Smooth muscle cell (in vitro differentiated cells): ENCODE measurements at regions not wholly inside any gene's neighbourhood (a gene's known extent, or its start where the extent isn't known, plus 50 kb on each side); places are given as distances from the start of the nearest gene placed in this dataset.

Source experiments
- DNase-seq: peaks from one replicate; lab custom pipeline; 2025; ENCODE audit not compliant: unreplicated experiment; lab: John Stamatoyannopoulos, UW
- H2AFZ ChIP-seq: fragments of 200-600 bp; sonication (generic); 2 replicates; pipeline ENCODE4 v1.6.0; 2016; ENCODE audit warnings: antibody characterized with exemption, low read depth, mild to moderate bottlenecking
- H3F3A ChIP-seq: fragments of 200-600 bp; sonication (generic); 2 replicates; pipeline ENCODE4 v1.6.0; 2017; ENCODE audit warnings: antibody characterized with exemption, low read depth
- H3K27ac ChIP-seq: fragments of 200-600 bp; sonication (generic); 2 replicates; pipeline ENCODE4 v1.5.1; 2016; ENCODE audit warnings: low read depth, mild to moderate bottlenecking
- H3K27me3 ChIP-seq: fragments of 200-600 bp; sonication (generic); 2 replicates; pipeline ENCODE4 v1.6.1; 2016; ENCODE audit warnings: low read depth, mild to moderate bottlenecking
- H3K36me3 ChIP-seq: fragments of 200-600 bp; sonication (generic); 2 replicates; pipeline ENCODE4 v1.5.1; 2016; ENCODE audit warnings: low read depth
- H3K4me1 ChIP-seq: fragments of 200-600 bp; sonication (generic); 2 replicates; pipeline ENCODE4 v1.5.1; 2016; ENCODE audit warnings: low read depth
- H3K4me2 ChIP-seq: fragments of 200-600 bp; sonication (generic); 2 replicates; pipeline ENCODE4 v1.6.0; 2016; ENCODE audit warnings: mild to moderate bottlenecking
- H3K4me3 ChIP-seq: fragments of 200-600 bp; sonication (generic); 2 replicates; pipeline ENCODE4 v1.5.1; 2016; ENCODE audit warnings: mild to moderate bottlenecking
- H3K79me2 ChIP-seq: fragments of 200-600 bp; sonication (generic); 2 replicates; pipeline ENCODE4 v1.6.0; 2016; ENCODE audit warnings: low read depth, mild to moderate bottlenecking
- H3K9ac ChIP-seq: fragments of 200-600 bp; sonication (generic); 2 replicates; pipeline ENCODE4 v1.6.0; 2016; ENCODE audit warnings: low read depth
- H3K9me3 ChIP-seq: fragments of 200-600 bp; sonication (generic); replicated peaks from 2 replicates; pipeline ENCODE4 v1.5.1; 2016; ENCODE audit warnings: low read depth
- H4K20me1 ChIP-seq: fragments of 200-600 bp; sonication (generic); 2 replicates; pipeline ENCODE4 v1.6.0; 2016; ENCODE audit warnings: low read depth
- CTCF ChIP-seq: fragments of 200-600 bp; sonication (generic); IDR thresholded peaks from 2 replicates; pipeline ENCODE4 v1.5.1; 2017; ENCODE audit warnings: borderline replicate concordance, mild to moderate bottlenecking, antibody characterized with exemption; ENCODE audit not compliant: insufficient read depth, poor library complexity, severe bottlenecking
- WGBS: methylation state at CpG from one replicate; pipeline ENCODE4 v1.1.7; 2016; ENCODE audit warnings: low lambda C conversion rate; 5-methylcytosine and 5-hydroxymethylcytosine counted together

DNA sequence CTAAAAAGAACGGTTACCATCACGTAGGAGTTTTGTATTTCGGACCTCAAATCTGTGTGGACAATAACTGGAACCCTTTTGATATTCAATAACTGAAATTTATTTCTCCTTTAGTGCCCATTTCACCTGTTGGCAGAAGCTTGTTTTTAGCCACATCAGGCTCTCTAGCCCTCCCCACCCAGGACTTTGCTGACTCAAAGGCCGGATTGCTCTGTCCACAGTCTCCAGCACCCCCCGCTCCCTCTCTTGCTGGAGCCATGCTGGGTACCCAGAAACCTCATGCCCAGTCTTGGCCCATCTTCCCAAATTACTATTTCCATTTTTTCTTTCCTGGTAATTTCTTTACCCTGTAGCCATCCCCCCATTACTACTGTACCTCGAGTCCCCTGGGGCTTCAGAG is 55.8 kb upstream of the DUSP22 start:
- TF ChIP-seq CTCF = no peak
- no peaks in the 10 kb centered on the region for H3F3A ChIP-seq
- H2AFZ ChIP-seq = peak overlapping the region; percentile 84
- H3K79me2 ChIP-seq = no peaks in the 10 kb centered on the region
- WGBS = 84% methylated on average over 6 of the region's 6 CpGs
- H3K9ac ChIP-seq = no peak overlapping the region
- no peak for DNase-seq
- H4K20me1 ChIP-seq = no peaks in the 10 kb centered on the region
- H3K27ac ChIP-seq = no peak overlapping the region
- H3K36me3 ChIP-seq = no peaks in the 10 kb centered on the region
- no peaks in the 10 kb centered on the region for H3K9me3 ChIP-seq
- peaks cover 5% of the 10 kb centered on the region for H3K4me1 ChIP-seq
- H3K4me3 ChIP-seq = no peak overlapping the region
- H3K4me2 ChIP-seq = peak overlapping the region; percentile 68
- H3K27me3 ChIP-seq = peaks cover 2% of the 10 kb centered on the region

- Histone ChIP-seq H3K4me3 (no peak overlapping the region), H3K4me2 (no peak overlapping the region), H3K79me2 (no peaks in the 10 kb centered on the region), H3K9me3 (peaks cover 4% of the 10 kb centered on the region), H3K27ac (no peak overlapping the region), H3K36me3 (no peaks in the 10 kb centered on the region), H3K4me1 (peaks cover 5% of the 10 kb centered on the region), H4K20me1 (no peaks in the 10 kb centered on the region), H3K9ac (no peak overlapping the region), H3K27me3 (peaks cover 2% of the 10 kb centered on the region), H2AFZ (no peak overlapping the region), H3F3A (no peaks in the 10 kb centered on the region)
- 55% methylated on average over 3 of the region's 3 CpGs for WGBS
- DNase-seq = no peak
- no peak for TF ChIP-seq CTCF
Observed at GRCh38 chr6:240151-240550, 52.1 kb upstream of the DUSP22 start.

DNA sequence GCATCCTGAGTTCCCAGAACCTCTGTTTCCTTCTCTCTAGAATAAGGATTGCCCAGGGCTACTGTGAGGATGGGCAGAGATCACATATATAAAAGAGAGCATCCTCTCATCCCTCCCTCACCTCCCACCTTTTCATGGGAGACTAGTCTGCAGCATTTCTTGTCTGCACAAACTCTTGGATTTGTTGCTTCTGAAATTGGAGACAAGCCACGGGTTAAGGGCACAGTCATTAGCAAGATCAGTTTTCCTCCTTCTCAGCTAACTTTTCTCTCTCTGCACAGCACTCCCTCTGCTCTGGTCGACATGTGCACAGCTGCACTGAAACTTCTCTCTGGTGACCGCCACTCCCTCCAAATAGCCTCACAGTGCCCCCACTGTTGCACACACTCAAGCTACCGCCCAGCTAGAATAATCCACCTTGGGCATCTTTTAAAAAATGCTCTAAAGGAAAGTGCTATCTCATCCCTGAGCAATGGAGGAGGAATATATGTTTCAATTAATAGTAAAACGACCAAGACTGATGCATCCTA is 50.9 kb upstream of the DUSP22 start:
- H3K36me3 ChIP-seq = no peaks in the 10 kb centered on the region
- H3K4me2 ChIP-seq = no peak overlapping the region
- no peak overlapping the region for H2AFZ ChIP-seq
- WGBS = 77% methylated on average over 5 of the region's 5 CpGs
- H3K79me2 ChIP-seq = no peaks in the 10 kb centered on the region
- H3K4me1 ChIP-seq = peaks cover 5% of the 10 kb centered on the region
- no peak overlapping the region for H3K9ac ChIP-seq
- H3F3A ChIP-seq = no peaks in the 10 kb centered on the region
- peaks cover 2% of the 10 kb centered on the region for H3K27me3 ChIP-seq
- H3K4me3 ChIP-seq = no peak overlapping the region
- DNase-seq = no peak
- H4K20me1 ChIP-seq = no peaks in the 10 kb centered on the region
- TF ChIP-seq CTCF = no peak
- H3K27ac ChIP-seq = no peak overlapping the region
- H3K9me3 ChIP-seq = peaks cover 4% of the 10 kb centered on the region
